Left ventricle myocardium superior (tissue), 1 donor: ENCODE measurements at regions not wholly inside any gene's neighbourhood (a gene's known extent, or its start where the extent isn't known, plus 50 kb on each side); places are given as distances from the start of the nearest gene placed in this dataset.
"Not testable (repeated sequence)": the region's sequence is repeated elsewhere in the genome, so short reads cannot be mapped to it uniquely, and the experiment has no call there.

Experiments
- ATAC-seq: fragments of 200-7000 bp; cut with Tn5 transposase; one replicate; pipeline ENCODE4 v1.9.1; 2020; ENCODE audit warnings: mild to moderate bottlenecking, moderate library complexity
- DNase-seq: peaks from one replicate; pipeline ENCODE4 v3.0.0-alpha.2; 2020
- intact Hi-C: fragments of 100-400 bp; cut with micrococcal nuclease; formaldehyde crosslinking; loops from one replicate; pipeline ENCODE4 v1.11.0; 2022
- donor health status: DM: no; HTN: yes; CAD: no; lungs with severe emphysema.

DNA sequence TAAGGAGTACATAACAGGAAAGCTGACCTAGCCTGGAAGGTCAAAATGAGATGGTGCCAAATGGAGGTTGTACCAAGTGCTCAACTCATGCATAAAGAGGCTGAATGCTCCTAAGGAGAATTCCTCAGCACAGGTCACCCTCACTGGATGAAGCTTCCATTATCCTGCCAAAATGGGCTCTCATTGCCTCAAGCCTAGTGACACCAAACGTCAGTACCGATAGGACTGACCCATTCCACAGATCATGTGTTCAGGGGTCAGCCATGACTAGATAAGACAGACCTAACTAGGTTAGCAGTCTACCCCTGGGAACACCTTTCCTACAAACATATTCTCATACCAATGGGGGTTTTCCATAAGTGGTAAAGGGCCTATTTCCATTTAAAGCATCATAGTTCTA, 160.7 kb downstream of the MEX3B start:
- intact Hi-C loops: no loop called here
- DNase-seq: no peak
- ATAC-seq: no peak

DNA sequence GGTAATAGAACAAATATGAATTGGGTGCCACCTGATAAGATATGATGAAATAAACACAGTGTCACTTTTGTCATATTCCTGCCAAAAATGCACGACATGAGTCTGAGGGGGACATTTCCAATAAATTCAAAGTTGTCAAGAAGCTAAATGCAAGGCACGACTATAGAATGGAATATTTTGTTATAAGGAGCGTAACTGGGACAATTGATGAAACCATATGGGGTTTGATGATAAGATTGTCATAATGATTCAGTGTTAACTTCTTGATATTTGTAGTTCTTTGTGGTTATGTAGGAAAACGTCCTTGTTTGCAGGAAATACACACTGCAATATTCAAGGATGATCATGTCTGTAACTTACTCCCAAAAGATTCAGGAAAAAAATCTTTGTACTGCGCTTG, 163.3 kb downstream of the MEX3B start:
- intact Hi-C loops: no loop called here
- DNase-seq (no peak), ATAC-seq (no peak)

DNA sequence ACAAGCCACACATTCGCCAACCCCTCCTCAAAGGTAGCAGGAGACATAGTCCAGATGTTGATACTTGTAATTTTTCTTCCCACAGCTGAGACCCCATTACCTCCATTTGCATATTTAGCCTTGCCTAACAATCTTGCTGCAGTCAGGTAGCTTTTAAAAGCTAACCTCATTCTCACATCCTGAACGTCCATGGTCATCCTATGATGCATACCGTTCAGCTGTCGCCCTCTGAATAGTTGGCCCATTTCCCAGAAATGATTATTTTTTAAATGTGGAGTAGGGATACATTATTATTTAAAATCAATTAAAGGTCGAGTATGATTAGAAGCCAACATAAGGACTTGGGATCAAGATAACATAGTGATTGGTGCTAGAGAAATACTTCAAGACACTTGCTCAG, 165.0 kb downstream of the MEX3B start:
- ATAC-seq: no peak
- no peak for DNase-seq
- intact Hi-C loops: no loop called here

DNA sequence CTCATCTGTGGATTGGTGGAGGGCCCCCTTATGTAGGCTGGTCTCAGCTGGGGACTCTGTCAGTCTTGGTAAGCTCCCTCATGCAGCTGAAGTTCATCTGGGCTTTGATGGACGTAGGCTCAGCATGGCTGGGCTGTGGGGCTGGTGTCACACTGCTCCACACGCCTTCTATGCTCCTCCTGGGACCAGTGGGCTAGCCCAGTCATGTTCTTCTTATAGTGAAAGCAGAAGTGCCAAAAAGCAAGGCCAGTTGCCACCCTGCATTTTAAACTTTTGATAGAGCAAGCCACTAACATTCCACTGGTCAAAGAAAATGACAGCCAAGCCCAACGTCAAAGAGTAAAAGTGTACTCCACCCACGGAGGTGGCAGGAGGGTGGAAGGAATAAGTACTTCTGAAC, 165.5 kb downstream of the MEX3B start:
- ATAC-seq (no peak), DNase-seq (no peak)
- intact Hi-C loops: no loop called here

DNA sequence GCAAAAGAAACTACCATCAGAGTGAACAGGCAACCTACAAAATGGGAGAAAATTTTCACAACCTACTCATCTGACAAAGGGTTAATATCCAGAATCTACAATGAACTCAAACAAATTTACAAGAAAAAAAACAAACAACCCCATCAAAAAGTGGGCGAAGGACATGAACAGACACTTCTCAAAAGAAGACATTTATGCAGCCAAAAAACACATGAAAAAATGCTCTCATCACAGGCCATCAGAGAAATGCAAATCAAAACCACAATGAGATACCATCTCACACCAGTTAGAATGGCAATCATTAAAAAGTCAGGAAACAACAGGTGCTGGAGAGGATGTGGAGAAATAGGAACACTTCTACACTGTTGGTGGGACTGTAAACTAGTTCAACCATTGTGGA, 170.1 kb downstream of the MEX3B start:
- DNase-seq, intact Hi-C loops, ATAC-seq: not testable (repeated sequence)

DNA sequence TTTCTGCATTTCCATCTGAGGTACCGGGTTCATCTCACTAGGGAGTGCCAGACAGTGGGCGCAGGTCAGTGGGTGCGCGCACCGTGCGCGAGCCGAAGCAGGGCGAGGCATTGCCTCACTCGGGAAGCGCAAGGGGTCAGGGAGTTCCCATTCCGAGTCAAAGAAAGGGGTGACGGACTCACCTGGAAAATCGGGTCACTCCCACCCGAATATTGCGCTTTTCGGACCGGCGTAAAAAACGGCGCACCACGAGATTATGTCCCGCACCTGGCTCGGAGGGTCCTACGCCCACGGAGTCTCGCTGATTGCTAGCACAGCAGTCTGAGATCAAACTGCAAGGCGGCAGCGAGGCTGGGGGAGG, 175.1 kb downstream of the MEX3B start:
- ATAC-seq, DNase-seq, intact Hi-C loops: not testable (repeated sequence)

DNA sequence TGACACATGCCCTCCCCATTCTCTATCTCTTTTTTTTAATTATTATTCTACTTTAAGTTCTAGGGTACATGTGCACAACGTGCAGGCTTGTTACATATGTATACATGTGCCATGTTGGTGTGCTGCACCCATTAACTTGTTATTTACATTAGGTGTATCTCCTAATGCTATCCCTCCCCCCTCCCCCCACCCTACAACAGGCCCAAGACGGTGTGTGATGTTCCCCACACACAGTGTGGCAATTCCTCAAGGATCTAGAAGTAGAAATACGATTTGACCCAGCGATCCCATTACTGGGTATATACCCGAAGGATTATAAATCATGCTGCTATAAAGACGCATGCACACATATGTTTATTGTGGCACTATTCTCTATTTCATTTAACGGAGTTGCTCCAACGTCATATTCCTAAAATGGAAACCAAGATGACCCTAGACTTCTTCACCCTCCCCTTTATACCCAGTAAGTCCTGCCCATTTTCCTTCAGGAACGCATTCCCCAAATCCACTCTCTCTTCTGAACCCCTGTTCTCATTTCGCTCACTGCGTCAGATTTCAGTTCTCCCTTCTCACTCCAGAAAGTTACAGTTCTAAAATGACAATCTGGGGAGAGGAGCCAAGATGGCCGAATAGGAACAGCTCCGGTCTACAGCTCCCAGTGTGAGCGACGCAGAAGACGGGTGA, 175.6 kb downstream of the MEX3B start:
- ATAC-seq, DNase-seq, intact Hi-C loops: not testable (repeated sequence)

DNA sequence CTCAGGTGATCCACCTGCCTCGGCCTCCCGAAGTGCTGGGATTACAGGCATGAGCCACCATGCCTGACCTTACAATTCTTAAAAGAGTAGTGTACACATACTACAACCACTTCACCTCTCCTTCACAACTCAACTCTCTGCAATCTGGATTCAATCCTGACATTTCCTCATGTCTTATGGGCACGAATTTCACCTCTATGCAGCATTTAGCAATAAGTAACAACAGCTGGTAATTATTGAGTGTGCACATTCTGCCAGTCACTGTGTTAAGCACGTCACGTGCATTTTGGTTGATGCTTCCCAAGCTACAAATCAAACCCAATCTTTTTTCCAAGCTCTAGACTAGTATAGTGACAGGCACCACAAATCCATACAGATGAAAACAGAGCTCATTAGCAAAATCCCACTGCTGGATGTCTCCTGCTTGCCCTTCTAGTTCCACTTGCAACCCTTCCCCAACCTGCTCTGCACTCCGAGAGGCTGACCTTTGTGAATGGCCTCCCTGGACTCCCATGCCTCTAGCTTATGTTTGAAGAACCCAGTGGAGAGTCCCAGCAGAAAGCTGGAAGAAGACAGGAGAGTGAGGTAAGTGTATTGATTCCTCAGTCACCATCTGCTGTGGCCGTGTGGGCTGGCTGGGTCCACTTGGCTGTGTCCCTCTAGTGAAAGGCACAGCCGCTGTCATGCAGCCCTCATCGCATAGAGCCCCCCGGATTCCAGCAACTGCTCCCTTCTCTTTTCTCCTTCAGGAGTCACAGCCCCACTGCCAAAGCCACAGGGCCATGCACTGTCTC, 176.5 kb downstream of the MEX3B start:
- intact Hi-C loops: no loop called here
- no peak for ATAC-seq
- DNase-seq: no peak

DNA sequence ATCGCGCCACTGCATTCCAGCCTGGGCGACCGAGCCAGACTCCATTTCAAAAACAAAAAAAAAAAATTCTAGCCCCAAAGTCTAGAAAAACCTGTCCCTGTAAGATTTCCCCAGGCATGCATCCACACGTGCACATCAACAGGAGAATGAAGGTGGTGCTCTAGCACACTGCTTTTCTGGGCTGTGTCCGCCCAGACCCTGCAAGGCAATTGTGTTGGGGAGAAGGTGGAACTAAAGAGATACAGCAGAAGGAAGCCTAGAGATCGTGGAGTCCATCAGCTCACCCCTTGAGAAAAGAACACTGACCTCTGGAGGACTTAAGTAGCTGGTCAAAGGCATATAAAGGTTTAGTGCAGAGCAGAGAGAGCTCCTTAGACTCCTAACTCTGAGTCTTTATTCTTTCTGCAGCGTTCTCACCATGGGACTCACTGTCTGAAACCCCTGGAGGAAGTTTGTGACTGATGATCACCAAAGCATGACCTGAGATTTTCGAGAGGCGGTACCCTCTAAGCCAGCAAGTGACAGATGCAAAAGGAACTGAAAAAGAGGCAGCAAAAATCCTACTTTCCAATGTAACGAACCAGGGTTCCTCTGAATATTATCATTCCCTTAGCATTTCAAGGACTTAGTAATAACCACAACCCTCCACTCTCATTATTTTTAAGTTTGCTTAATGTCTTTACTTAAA, 179.8 kb downstream of the MEX3B start:
- DNase-seq (no peak), ATAC-seq (no peak)
- intact Hi-C loops: no loop called here

DNA sequence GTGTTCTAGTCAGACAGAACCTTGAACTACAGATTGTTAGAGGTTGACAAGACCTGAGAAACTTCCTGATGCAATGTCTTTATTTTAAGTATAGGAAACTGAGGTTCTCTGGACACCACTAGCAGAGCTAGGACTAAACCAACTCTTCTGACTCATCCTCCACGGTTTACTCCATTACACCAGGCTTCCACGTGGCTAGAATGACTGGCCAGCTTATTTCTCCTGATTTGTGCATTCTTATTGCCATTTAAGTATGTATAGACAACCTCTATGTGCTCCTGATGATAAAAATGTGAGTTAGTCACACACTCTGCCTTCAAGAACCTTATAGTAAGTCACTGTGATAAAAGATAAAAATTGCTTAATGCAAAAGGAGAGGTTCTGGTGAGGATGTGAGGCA, 182.7 kb downstream of the MEX3B start:
- intact Hi-C loops: no loop called here
- DNase-seq (no peak), ATAC-seq (no peak)

DNA sequence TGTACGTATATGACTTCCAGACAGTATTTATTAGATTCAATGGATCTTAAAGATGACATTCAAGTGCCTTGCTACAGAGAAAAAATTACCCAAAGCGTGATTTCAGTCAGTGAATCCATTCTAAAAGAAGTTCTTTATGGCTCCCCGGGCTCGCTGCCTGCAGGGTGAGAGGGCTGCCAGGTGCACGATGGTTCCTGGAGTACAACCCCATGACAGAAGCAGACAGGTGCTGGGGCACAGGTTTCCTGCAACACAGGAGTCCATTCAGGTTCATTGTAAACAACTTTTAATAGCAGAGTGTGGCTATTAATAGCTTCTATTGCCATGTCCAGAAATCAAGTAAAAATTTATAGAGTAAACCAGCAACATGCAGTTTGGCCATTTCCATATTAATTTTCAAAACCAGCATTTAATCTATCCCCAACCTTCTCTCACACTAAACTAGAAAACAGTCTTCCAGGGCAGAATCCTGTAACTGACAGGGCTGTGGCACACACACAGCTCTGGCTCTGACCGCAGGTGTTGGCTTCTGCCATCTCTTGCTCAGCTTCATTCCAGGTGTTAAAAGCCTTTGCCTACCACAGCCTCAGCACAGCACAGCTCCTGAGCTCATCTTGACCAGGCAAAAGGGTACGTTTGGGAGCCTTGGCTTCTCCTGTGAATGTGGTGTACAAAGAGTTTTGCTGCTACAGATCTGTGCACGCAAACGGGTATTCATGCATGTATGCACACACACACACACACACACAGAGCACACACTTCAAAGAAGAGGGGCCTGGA, 185.9 kb downstream of the MEX3B start:
- no peak for DNase-seq
- intact Hi-C loops: no loop called here
- no peak for ATAC-seq

DNA sequence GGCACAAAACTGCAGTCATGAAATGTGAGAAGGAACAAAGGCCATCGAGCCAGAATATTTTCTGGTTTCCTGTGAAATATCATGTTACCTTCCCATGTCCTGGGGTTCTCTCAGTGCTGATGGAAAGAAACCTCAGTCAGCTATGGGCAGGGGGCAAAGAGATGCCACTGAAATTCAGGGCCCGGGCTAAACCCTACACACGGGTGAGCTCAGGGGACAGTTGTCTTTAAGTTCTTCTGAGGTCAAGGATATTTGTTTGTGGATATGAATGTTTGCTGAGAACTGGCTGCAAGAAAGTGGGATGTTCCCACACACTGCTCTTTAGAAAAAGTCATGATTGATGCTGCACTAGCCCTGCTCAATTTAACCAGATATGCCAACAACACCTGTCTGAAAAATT, 187.2 kb downstream of the MEX3B start:
- intact Hi-C loops: no loop called here
- ATAC-seq: no peak
- DNase-seq: no peak

DNA sequence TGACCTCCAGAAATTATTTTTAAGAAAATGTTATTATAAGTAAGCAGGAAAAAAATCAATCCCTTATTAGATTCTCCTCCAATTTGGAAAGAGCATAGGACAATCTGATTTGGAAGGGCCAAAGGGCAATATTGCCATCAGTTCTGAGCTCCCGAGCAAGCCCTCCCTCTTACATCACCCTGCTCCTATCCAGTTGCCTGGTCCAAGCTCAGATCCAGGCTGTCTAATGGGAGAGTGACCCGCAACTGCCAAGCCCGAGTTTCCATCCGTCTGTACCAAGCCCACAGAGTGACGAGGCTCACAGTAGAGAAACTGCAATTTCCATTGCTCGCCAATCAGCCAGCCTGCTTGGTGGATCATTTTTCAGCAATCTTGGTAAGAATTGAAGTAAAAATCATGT, 187.7 kb downstream of the MEX3B start:
- ATAC-seq: no peak
- intact Hi-C loops: no loop called here

DNA sequence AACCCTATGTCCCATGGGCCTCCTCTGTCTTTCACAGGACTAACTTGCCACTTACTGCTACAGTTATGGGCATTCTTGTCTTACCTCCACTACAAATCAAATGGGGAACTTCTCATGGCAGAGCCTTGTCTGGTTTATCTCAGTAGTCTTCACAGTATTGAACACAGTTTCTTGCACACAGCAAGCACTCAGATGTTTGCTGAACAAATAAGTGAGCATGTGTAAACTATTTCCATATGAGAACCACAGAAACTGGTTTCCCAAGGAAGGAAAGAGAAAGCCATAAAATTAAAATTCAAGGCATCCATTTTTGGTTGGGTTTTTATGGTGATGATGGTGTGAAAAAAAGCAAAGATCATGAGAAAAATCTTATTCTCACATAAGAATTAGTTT, 189.2 kb downstream of the MEX3B start:
- intact Hi-C loops: no loop called here
- ATAC-seq (no peak), DNase-seq (no peak)

More for the DNA sequence above, 187.7 kb downstream of the MEX3B start:
- DNase-seq: no peak

DNA sequence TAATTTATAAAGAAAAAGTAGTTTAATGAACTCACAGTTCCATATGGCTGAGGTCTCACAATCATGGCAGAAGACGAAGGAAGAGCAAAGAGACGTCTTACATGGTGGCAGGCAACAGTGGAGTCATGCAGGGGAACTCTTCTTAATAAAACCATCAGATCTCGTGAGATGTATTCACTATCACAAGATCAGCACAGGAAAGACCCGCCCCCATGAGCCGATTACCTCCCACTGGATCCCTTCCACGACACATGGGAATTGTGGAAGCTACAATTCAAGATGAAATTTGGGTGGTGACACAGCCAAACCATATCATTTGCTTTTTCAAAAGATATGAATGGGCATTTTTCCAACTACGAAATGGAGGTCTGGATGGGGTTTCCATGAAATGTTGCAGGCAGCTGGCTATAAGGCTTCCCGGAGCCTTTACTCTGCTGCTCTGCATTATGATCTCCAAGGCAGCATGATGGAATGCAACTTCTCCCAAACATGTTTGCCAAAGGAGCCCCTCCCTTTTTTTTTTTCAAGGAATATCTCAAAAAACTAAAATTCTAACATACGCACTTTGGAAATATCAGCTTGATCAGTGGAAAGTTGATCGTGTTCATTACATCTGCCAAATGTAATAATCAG, 189.7 kb downstream of the MEX3B start:
- no peak for ATAC-seq
- DNase-seq: no peak
- intact Hi-C loops: no loop called here

DNA sequence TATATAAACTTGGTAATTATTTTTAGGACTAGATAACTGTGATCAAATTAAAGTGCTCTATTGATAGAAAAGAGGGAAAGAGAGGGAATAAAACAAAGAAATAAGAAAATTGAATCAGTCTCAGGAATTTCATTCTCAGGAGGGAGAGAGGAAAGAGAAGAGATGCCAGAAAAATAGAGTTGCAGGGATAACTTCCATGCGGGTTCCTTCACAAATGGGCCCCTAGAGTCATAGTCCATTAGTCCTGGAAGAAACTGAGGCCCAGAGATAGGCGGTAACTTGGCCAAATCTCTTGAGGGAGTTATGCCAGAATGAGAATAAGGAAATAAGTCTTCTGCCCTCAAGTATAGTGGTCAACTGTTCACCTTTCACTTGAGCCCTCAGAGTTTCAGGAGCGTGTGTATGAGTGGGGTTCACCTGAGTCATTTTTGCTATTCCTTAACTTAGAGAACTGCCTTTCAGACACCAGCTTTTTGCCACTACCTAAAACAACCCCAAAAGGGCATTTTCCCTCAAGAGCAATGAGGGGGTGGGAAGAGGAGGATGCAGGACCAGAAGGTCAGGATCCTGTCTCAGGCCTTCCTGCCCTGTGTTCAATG, 192.6 kb downstream of the MEX3B start:
- ATAC-seq (no peak), DNase-seq (no peak)
- intact Hi-C loops: no loop called here

DNA sequence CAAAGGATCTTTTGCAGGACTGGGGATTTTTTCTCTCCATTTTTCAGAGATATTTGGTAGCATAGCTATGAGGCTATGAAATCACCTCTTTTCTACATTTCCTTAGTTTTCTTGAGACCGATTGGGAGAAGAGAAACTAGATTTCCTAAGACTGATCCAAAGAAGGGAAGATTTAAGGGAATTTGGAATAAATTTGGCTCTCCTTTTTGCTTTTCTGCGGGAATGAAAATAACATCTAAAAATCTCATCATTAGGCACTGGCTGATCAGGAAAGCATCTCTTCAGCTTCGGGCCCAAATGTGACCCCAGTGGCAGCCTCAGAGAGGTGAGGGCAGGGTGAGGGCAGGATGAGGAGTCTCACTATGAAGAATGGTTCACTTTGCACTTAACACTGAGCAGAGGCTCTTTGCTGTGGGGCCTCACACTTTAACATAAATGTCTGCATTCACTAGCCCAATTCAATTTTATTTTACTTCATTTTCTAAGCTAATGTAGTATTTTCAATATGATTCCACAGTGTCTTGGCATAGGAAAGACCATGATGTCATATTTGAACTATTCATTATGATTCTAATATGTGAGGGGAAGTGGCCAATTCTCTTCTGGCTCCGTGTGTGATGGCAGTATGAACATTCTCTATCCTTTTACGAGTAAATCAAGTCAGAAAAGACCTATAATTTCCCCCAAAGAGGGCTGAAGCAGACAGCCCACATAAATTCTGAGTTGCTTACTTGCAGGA, 193.2 kb downstream of the MEX3B start:
- no peak for DNase-seq
- ATAC-seq: no peak
- intact Hi-C loops: no loop called here

DNA sequence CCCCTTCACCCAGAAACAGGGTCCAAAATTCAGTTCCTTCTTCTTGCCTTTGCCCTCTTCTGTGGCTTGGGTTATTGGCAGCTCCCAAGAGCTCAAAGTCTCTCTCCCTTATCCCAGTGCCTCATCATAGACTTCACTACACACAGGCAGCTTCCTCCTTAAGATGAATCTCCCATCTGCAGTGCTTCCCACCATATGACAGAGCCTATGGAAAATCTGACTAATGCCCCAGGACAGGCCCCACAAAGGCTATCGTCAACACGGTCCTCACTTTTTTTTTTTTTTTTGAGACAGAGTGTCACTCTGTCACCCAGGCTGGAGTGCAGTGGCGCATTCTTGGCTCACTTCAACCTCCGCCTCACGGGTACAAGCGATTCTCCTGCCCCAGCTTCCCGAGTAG, 194.1 kb downstream of the MEX3B start:
- ATAC-seq (no peak), DNase-seq (no peak)
- intact Hi-C loops: no loop called here
